ENCODE measurements at regions not wholly inside any gene's neighbourhood (a gene's known extent, or its start where the extent isn't known, plus 50 kb on each side); places are given as distances from the start of the nearest gene placed in this dataset.

- TF ChIP-seq CTCF (IDR thresholded peaks at IDR 0.05; ENCODE audit: borderline replicate concordance, control extremely low read depth, extremely low read depth, insufficient read depth, missing control alignments) = no peak
- in situ Hi-C loops (cut with MboI; ENCODE audit: low sequenced_read_pairs, unreplicated experiment) = no loop called here
- DNase-seq (ENCODE audit: low spot score) = no peak
Observed at GRCh38 chr16:79468121-79468552, 132.4 kb downstream of the MAF start.

GRCh38 chr16:79466111-79466510, 134.4 kb downstream of the MAF start:
- no peak for DNase-seq (ENCODE audit: low spot score)
- no peak for TF ChIP-seq CTCF (IDR thresholded peaks at IDR 0.05; ENCODE audit: borderline replicate concordance, control extremely low read depth, extremely low read depth, insufficient read depth, missing control alignments)
- in situ Hi-C loops (cut with MboI; ENCODE audit: low sequenced_read_pairs, unreplicated experiment) = no loop called here

GRCh38 chr16:79463841-79464240, 136.7 kb downstream of the MAF start:
- DNase-seq (ENCODE audit: low spot score) = no peak
- in situ Hi-C loops (cut with MboI; ENCODE audit: low sequenced_read_pairs, unreplicated experiment) = no loop called here
- TF ChIP-seq CTCF (IDR thresholded peaks at IDR 0.05; ENCODE audit: borderline replicate concordance, control extremely low read depth, extremely low read depth, insufficient read depth, missing control alignments) = no peak

- TF ChIP-seq CTCF (IDR thresholded peaks at IDR 0.05; ENCODE audit: borderline replicate concordance, control extremely low read depth, extremely low read depth, insufficient read depth, missing control alignments) = no peak
- in situ Hi-C loops (cut with MboI; ENCODE audit: low sequenced_read_pairs, unreplicated experiment) = no loop called here
- DNase-seq (ENCODE audit: low spot score) = no peak
Observed at GRCh38 chr16:79456036-79456435, 144.5 kb downstream of the MAF start.

GRCh38 chr16:79452671-79453070, 147.9 kb downstream of the MAF start:
- DNase-seq (ENCODE audit: low spot score) = no peak
- in situ Hi-C loops (cut with MboI; ENCODE audit: low sequenced_read_pairs, unreplicated experiment) = no loop called here
- no peak for TF ChIP-seq CTCF (IDR thresholded peaks at IDR 0.05; ENCODE audit: borderline replicate concordance, control extremely low read depth, extremely low read depth, insufficient read depth, missing control alignments)

GRCh38 chr16:79451196-79451816, 149.2 kb downstream of the MAF start:
- no peak for DNase-seq (ENCODE audit: low spot score)
- no peak for TF ChIP-seq CTCF (IDR thresholded peaks at IDR 0.05; ENCODE audit: borderline replicate concordance, control extremely low read depth, extremely low read depth, insufficient read depth, missing control alignments)
- in situ Hi-C loops (cut with MboI; ENCODE audit: low sequenced_read_pairs, unreplicated experiment) = no loop called here

Measured in GM13976 (cell line).